Stimulated activated CD8-positive, alpha-beta memory T cell treated with anti-CD3 and anti-CD28 coated beads, Interleukin-2, amount 100 ng/mL, for 1 hour (primary cell): ENCODE measurements at regions not wholly inside any gene's neighbourhood (a gene's known extent, or its start where the extent isn't known, plus 50 kb on each side); places are given as distances from the start of the nearest gene placed in this dataset.

Experiments
- DNase-seq, 2 donors: peaks; one replicate each; pipeline ENCODE4 v3.0.0-alpha.2; 2020; ENCODE audit warnings: low read depth in 2 of 2

- no peak for DNase-seq
These were observed 264.3 kb downstream of the ZEB1 start for GRCh38 chr10:31583293-31583692.

DNA sequence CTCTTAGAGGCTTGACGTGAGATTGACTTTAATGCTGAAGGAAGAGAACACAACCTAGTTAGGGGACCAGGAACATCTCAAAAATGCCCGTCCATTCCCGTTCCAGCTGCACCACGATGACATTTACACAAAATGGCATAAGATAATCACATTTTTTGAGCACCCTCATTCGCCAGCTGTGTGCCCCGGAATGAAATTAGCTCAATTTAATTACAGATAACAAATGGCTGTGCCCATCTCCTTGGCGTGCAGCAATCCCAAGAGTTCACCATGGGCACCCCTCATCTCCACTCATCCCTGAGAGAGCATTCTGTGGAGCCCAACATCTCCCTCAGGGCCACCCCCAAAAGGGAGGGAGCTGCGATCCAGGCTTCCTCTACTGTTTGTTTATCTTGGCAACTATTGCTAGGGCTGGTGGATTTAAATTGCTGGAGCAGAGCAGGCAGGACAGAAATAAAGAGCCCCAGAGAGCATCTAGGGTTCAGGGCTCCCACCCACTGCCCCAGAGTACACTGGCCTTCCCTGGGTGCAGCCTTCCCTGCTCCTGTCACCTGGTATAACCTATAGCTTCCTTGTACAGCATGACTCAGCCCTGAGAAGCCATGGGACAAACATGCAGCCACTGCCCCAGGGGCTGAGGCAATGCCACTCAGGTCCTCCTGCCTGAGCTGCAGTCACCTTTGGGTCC lies 263.5 kb downstream of the ZEB1 start:
- DNase-seq: no peak

DNA sequence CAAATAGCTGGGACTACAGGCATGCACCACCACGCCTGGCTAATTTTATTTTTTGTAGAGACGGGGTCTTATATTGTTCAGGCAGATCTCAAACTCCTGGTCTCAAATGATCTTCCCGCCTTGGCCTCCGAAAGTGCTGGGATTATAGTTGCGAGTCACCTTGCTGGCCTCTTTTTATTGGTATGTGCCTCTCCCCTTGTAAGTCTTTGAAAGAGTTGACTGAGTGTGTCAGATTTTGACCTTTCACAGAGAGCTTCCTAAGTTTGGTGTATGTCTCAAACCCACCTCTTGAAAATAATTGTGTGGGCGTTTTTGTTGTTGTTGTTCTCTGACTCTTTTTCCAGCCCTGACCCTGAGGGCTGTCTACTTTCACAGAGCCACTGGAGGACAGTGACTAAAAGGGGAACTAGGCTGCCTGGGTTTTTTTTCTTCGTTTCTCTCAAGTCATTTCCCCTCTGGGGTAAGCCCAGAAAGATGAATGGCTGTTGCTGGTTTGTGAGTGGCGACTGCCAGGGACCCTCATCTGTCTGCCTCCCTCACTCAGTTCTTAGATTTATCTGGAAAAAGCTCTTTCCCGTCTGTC lies 262.8 kb downstream of the ZEB1 start:
- no peak for DNase-seq

- DNase-seq: no peak
These were observed 261.6 kb downstream of the ZEB1 start for GRCh38 chr10:31580646-31581045.
